CD4-positive, alpha-beta T cell treated with Interleukin-6 at 100 ng/mL for 8 hours (primary cell): ENCODE measurements at regions not wholly inside any gene's neighbourhood (a gene's known extent, or its start where the extent isn't known, plus 50 kb on each side); places are given as distances from the start of the nearest gene placed in this dataset.

Source experiments
- DNase-seq: peaks from one replicate; pipeline ENCODE4 v3.0.0-alpha.2; 2020; ENCODE audit warnings: mixed read lengths, low spot score

DNA sequence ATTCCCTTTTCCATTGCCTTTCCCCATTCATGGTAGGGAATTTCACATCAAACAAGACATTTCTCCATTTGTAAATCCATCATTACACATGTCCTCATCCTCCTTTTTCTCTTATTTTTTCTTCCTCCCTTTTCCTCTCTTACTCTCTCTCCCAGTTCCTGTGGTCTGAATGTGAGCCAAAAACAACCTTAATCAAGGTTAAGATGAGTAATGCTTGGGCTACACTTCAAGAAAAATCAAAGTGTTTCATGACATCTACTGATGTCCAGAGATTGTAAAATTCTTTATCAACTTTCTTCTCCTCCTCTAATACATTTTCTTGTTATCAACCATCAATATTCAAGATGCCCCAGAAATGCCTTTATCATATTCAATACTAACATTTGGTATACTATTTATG is 172.5 kb upstream of the PRNP start:
- no peak for DNase-seq

DNA sequence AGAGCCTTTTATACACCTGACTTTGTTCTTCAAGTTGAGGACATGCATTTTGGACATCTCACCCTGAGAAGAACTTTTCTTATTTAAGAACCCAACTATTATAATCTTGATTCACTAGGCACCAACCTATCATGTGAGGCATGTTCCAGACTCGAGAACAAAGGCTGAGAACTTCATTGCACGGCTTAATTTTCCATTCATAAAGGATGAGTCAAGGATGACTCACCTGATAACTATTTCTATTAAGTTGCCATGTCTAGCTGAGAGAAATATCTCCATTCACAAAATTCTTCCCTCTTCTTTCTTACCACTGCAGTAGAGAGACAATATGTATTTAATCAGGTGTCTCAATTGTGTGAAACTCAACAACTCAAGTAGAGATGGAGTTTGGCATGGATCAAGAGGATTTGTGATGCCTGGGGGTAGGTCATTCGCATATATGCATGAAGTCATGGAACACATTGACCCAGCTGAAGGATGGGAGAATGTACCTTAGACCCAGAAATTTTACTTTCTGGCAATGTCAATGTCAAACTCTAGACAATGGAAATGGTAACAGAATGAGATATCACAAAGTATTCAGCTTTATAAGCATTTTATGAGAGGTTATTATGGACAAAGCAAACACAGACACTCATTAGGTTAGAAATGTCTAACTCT is 173.2 kb upstream of the PRNP start:
- DNase-seq = no peak

DNA sequence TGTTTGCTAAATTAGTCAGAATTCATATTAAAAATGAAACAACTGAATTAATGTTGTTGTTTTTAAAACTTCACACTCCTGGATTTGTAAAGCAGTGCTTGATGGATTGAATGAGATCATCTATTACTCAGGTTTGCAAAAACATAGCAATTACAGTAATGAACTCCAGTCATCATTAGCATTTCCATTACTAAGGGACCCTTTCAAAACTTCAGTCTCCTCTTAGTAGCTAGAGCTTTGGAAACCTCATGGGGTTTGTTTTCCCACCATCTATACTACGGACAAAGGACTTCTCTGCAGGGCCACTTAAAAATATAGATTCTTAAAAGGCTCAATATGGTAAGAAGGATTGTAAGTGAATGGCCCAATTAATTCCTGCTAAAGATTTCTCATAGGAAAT is 174.5 kb upstream of the PRNP start:
- no peak for DNase-seq

- DNase-seq = no peak
Observed at GRCh38 chr20:4509825-4510522, 176.3 kb upstream of the PRNP start.

DNA sequence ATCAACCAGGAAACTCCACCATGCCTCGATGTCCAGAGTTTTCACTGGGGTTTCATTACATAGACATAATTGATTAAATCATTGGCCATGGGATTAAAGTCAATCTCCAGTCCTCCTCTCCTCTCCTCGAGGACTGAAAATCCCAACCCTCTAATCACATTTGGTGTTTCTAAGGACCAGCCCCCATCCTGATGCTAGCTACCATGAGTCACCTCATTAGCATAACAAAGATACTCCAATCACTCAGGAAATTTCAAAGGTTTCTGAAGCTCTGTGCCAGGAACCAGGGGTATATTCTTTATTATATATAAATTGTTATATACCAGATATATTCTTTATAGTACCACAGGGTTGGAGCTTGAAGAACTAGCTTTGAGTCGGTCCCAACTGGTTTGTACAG is 177.5 kb upstream of the PRNP start:
- DNase-seq = no peak

- DNase-seq = no peak
Observed at GRCh38 chr20:4507288-4507719, 179.0 kb upstream of the PRNP start.

GRCh38 chr20:4504814-4505213 is 181.4 kb upstream of the PRNP start:
- no peak for DNase-seq

- no peak for DNase-seq
Observed at GRCh38 chr20:4502756-4503155, 183.5 kb upstream of the PRNP start.

GRCh38 chr20:4493386-4493785 is 192.9 kb upstream of the PRNP start:
- DNase-seq = no peak

- no peak for DNase-seq
Observed at GRCh38 chr20:4491643-4492042, 194.6 kb upstream of the PRNP start.

DNA sequence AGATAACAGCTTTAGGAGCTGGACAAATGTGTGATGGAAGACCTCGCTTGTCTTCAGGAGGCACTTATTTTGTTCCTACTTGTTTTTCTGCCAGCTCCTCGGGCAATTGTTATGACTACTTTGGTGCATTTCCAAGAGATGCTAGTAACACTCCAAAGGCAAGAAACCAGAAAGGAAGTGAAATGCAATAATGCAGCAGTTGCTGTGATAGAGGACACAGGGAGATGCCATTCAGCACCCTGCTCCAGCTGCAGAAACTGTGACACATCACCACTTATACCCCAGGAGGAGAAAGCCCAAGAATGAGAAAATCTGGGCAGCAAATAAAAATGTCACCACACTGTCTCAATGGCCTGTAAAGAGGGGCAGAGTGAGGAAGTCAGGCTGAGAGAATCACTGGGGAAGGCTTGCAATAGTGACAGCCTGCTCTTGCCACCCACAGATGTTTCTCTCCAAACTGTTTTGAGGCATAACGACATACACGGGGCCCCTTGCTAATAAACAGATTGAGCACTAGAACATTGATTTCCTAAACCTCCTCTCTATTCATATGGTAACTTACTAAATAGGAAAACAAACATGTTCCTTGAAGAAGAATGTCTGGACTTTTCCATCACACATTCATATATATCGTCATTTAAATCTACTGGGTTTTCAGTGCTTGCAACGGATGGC is 195.5 kb upstream of the PRNP start:
- DNase-seq = no peak

DNA sequence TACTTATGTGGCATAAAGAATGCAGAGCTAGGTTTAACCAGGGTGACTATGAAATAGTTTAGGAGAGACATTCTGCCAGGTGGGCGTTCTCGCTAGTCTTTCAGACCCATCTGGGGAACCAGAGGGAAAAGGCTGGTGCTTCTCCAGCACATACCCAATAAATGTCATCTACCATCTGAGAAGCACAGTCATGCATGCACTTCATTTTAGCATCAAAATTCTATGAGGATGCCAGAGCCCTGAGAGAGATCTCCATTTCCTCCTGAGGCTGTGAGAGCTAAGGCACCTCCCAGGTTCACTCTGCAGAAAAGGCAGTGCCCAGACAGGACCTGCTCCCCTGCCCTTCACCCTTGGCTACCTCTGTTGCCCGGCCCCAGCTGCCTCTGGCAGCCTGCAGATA is 196.2 kb upstream of the PRNP start:
- no peak for DNase-seq

- no peak for DNase-seq
Observed at GRCh38 chr20:4488407-4489339, 197.6 kb upstream of the PRNP start.

DNA sequence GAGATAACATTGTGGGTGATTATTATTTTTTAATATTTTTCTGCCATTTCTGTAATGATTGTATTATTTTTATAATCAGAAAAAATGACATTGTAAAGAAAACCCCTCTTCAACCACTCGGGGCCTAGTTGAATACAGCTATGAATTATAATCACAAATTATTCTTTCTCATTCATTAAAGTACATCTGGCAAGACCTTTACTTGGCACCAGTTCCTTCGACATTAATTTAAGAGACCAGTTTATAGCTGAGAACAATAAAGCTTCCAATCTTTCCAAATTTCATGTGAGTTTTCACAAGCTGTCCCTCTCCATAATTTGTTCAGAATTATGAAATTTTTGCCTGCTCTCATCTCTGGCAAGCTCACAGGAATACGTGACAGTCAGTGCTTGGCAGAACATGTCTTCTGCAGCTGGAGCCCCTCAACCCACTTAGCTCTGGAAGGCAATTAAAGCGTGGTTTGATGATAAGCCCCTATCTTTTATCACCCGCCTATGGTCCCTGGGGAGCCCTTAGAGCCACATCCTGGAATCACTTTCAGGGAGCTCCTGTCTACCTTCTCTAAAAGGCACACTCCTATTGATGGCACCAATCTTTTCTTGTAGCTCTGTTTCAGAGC is 201.8 kb upstream of the PRNP start:
- DNase-seq = no peak

DNA sequence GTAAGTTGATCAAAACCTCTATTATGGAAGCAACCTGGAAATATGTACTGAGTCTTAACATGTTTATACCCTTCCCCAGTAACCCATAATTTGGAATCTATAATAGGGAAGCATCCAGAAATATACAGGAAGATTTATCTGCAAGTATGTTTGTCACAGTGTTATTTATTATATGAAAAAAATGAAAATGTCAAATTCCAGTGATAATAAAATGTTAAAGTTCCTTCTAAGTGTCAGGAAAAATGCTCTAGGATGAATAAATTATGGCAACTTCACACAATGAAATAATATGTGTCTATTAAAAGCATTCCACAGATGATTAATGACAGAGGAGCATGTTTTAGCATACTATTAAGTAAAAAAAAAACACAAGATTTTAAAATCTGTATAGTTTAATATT is 202.3 kb upstream of the PRNP start:
- DNase-seq = no peak

- no peak for DNase-seq
Observed at GRCh38 chr20:4483486-4483885, 202.8 kb upstream of the PRNP start.

GRCh38 chr20:4480104-4480503 is 206.2 kb upstream of the PRNP start:
- no peak for DNase-seq

- no peak for DNase-seq
Observed at GRCh38 chr20:4476903-4477500, 209.3 kb upstream of the PRNP start.

DNA sequence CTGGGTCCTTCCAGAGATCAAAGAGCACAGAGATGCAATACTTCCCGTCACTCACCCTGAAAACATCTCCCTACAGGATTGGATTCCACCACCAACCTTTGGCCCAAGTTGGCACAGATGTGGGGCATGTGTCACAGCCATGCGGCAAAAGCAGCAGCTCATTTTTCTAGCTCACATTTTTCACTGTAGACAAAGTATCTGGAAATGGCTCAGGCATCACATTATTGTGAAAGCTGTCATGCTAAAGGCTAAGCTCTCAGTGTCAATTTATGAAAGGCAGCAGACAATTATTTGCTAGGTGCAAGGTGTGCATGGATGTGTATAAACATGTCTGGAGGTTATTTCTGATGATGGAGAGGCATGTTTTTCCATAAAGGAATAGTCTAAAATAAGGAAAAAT is 213.3 kb upstream of the PRNP start:
- no peak for DNase-seq

GRCh38 chr20:4471221-4471620 is 215.0 kb upstream of the PRNP start:
- no peak for DNase-seq

- DNase-seq = no peak
Observed at GRCh38 chr20:4470375-4470774, 215.9 kb upstream of the PRNP start.
